ENCODE measurements at regions not wholly inside any gene's neighbourhood (a gene's known extent, or its start where the extent isn't known, plus 50 kb on each side); places are given as distances from the start of the nearest gene placed in this dataset.

DNA sequence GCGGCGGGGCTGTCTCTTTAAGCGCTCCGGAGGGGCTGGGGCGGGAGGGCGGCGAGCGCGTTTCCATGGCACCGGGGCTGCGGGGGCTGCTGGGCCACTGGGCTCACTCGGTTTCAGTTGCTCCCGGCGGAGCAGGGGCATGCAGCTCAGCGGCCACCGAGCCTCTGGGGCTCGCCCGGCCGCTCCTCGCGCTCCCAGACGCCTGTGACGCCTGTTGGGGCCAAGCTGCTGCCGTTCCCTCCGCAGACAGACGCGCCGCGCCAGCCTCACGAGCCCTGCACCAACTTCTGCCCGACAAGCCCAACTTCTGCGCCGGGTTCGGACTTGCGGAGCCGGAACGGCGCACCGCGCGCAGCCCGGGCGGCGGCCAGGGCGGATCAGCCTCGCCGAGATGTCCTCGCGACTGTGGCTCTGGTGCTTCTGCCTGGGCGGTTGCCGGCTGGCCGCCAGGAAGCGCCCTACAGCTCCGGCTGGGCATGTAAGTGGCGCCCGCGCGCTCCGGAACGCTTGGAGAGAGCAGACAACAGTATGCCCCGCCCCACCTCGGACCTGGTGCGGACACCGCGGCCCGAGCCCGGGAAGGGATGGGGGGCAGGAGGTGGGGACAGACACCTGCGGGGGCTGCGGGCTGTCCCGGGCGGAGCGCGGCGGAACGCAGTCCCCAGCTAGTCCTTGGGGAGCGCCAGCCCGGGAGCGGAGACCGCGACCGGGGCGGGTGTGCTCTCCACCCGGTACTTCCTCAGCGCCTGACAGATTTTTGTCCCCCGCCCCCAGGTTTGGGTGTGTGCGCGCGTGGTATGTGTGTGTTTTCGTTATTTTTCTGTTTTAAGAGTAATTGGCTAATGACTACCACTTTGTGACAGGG lies 154.1 kb upstream of the GOLIM4 start (continued):
- TF ChIP-seq, protein P1, sequence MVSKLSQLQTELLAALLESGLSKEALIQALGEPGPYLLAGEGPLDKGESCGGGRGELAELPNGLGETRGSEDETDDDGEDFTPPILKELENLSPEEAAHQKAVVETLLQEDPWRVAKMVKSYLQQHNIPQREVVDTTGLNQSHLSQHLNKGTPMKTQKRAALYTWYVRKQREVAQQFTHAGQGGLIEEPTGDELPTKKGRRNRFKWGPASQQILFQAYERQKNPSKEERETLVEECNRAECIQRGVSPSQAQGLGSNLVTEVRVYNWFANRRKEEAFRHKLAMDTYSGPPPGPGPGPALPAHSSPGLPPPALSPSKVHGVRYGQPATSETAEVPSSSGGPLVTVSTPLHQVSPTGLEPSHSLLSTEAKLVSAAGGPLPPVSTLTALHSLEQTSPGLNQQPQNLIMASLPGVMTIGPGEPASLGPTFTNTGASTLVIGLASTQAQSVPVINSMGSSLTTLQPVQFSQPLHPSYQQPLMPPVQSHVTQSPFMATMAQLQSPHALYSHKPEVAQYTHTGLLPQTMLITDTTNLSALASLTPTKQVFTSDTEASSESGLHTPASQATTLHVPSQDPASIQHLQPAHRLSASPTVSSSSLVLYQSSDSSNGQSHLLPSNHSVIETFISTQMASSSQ (IDR thresholded peaks at IDR 0.05; ENCODE audit: low read depth) = no peak
- TF ChIP-seq, protein P1 (CRISPR knock-in tag; IDR thresholded peaks at IDR 0.05; ENCODE audit: borderline replicate concordance) = no peak
- TF ChIP-seq, protein P2, sequence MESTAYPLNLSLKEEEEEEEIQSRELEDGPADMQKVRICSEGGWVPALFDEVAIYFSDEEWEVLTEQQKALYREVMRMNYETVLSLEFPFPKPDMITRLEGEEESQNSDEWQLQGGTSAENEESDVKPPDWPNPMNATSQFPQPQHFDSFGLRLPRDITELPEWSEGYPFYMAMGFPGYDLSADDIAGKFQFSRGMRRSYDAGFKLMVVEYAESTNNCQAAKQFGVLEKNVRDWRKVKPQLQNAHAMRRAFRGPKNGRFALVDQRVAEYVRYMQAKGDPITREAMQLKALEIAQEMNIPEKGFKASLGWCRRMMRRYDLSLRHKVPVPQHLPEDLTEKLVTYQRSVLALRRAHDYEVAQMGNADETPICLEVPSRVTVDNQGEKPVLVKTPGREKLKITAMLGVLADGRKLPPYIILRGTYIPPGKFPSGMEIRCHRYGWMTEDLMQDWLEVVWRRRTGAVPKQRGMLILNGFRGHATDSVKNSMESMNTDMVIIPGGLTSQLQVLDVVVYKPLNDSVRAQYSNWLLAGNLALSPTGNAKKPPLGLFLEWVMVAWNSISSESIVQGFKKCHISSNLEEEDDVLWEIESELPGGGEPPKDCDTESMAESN (CRISPR knock-in tag; conservative IDR thresholded peaks at IDR 0.05) = 0 out of 2 replicates have a peak, but pooled peaks have one; percentile 10
- TF ChIP-seq ONECUT2 (CRISPR knock-in tag; IDR thresholded peaks at IDR 0.05) (no peak), MLLT10 (CRISPR knock-in tag; IDR thresholded peaks at IDR 0.05) (no peak), ETV6 (CRISPR knock-in tag; conservative IDR thresholded peaks at IDR 0.05) (no peak), BHLHE40 (IDR thresholded peaks at IDR 0.05; ENCODE audit: low read length) (no peak), NFKB2 (CRISPR knock-in tag; IDR thresholded peaks at IDR 0.05; ENCODE audit: borderline replicate concordance) (peak; percentile 60; the same call in 1 of the 2 replicates), DNMT1 (CRISPR knock-in tag; IDR thresholded peaks at IDR 0.05) (no peak), ZNF160 (CRISPR knock-in tag; IDR thresholded peaks at IDR 0.05) (no peak), RAD21 (CRISPR knock-in tag; IDR thresholded peaks at IDR 0.05) (peak; percentile 69)
- TF ChIP-seq, protein P3, sequence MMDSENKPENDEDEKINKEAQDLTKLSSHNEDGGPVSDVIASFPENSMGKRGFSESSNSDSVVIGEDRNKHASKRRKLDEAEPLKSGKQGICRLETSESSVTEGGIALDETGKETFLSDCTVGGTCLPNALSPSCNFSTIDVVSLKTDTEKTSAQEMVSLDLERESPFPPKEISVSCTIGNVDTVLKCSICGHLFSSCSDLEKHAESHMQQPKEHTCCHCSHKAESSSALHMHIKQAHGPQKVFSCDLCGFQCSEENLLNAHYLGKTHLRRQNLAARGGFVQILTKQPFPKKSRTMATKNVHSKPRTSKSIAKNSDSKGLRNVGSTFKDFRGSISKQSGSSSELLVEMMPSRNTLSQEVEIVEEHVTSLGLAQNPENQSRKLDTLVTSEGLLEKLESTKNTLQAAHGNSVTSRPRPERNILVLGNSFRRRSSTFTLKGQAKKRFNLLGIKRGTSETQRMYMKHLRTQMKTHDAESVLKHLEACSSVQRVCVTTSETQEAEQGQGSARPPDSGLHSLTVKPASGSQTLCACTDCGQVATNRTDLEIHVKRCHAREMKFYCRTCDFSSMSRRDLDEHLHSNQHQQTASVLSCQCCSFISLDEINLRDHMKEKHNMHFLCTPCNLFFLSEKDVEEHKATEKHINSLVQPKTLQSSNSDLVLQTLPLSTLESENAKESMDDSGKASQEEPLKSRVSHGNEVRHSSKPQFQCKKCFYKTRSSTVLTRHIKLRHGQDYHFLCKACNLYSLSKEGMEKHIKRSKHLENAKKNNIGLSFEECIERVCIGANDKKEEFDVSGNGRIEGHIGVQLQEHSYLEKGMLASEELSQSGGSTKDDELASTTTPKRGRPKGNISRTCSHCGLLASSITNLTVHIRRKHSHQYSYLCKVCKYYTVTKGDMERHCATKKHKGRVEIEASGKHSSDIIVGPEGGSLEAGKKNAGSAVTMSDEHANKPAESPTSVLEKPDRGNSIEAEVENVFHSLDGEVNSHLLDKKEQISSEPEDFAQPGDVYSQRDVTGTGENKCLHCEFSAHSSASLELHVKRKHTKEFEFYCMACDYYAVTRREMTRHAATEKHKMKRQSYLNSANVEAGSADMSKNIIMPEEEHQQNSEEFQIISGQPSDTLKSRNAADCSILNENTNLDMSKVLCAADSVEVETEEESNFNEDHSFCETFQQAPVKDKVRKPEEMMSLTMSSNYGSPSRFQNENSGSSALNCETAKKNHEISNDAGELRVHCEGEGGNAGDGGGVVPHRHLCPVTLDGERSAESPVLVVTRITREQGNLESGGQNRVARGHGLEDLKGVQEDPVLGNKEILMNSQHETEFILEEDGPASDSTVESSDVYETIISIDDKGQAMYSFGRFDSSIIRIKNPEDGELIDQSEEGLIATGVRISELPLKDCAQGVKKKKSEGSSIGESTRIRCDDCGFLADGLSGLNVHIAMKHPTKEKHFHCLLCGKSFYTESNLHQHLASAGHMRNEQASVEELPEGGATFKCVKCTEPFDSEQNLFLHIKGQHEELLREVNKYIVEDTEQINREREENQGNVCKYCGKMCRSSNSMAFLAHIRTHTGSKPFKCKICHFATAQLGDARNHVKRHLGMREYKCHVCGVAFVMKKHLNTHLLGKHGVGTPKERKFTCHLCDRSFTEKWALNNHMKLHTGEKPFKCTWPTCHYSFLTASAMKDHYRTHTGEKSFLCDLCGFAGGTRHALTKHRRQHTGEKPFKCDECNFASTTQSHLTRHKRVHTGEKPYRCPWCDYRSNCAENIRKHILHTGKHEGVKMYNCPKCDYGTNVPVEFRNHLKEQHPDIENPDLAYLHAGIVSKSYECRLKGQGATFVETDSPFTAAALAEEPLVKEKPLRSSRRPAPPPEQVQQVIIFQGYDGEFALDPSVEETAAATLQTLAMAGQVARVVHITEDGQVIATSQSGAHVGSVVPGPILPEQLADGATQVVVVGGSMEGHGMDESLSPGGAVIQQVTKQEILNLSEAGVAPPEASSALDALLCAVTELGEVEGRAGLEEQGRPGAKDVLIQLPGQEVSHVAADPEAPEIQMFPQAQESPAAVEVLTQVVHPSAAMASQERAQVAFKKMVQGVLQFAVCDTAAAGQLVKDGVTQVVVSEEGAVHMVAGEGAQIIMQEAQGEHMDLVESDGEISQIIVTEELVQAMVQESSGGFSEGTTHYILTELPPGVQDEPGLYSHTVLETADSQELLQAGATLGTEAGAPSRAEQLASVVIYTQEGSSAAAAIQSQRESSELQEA (CRISPR knock-in tag; IDR thresholded peaks at IDR 0.05; ENCODE audit: not compliant biosample characterization) = peak; percentile 42
- TF ChIP-seq, protein P4, sequence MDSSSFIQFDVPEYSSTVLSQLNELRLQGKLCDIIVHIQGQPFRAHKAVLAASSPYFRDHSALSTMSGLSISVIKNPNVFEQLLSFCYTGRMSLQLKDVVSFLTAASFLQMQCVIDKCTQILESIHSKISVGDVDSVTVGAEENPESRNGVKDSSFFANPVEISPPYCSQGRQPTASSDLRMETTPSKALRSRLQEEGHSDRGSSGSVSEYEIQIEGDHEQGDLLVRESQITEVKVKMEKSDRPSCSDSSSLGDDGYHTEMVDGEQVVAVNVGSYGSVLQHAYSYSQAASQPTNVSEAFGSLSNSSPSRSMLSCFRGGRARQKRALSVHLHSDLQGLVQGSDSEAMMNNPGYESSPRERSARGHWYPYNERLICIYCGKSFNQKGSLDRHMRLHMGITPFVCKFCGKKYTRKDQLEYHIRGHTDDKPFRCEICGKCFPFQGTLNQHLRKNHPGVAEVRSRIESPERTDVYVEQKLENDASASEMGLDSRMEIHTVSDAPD (CRISPR knock-in tag; IDR thresholded peaks at IDR 0.05) = peak; percentile 53; the same call in 1 of the 2 replicates
